BLaER1 treated with 17β-estradiol and CSF1 and Interleukin-3, amounts not matched to agents 10 nM and 100 nM (cell line): ENCODE measurements at regions not wholly inside any gene's neighbourhood (a gene's known extent, or its start where the extent isn't known, plus 50 kb on each side); places are given as distances from the start of the nearest gene placed in this dataset.

Experiments
- H3K27ac ChIP-seq, 11 experiments: shearing (Covaris generic); formaldehyde crosslinking; 2 replicates each; pipeline ENCODE4 v1.8.1; 2022
- H3K27me3 ChIP-seq, 11 experiments: shearing (Covaris generic); formaldehyde crosslinking; 2 replicates each; pipeline ENCODE4 v1.8.1; 2022
- H3K36me3 ChIP-seq, 11 experiments: shearing (Covaris generic); formaldehyde crosslinking; 2 replicates each; pipeline ENCODE4 v1.8.1; 2022
- H3K4me1 ChIP-seq, 10 experiments: shearing (Covaris generic); formaldehyde crosslinking; 2 replicates each; pipeline ENCODE4 v1.8.1; 2022
- H3K4me2 ChIP-seq, 11 experiments: shearing (Covaris generic); formaldehyde crosslinking; 2 replicates each; pipeline ENCODE4 v1.8.1; 2022
- H3K4me3 ChIP-seq, 10 experiments: shearing (Covaris generic); formaldehyde crosslinking; 2 replicates each; pipeline ENCODE4 v1.8.1; 2022
- H3K9ac ChIP-seq, 11 experiments: shearing (Covaris generic); formaldehyde crosslinking; 2 replicates each; pipeline ENCODE4 v1.8.1; 2022
- H3K9me3 ChIP-seq, 11 experiments: shearing (Covaris generic); formaldehyde crosslinking; replicated peaks in 1 of 11; 2 replicates each; pipeline ENCODE4 v1.8.1; 2022
- H4K20me1 ChIP-seq, 11 experiments: shearing (Covaris generic); formaldehyde crosslinking; 2 replicates each; pipeline ENCODE4 v1.8.1; 2022
- Cebpa-rat ChIP-seq, 11 experiments: shearing (Covaris generic); IDR thresholded peaks; 2 replicates each; pipeline ENCODE4 v1.8.1; 2022

GRCh38 chr13:78816154-78816553 lies 157.2 kb upstream of the OBI1 start:
- Histone ChIP-seq H4K20me1 (peaks cover 0 to 4% (median 0%) of the 10 kb centered on the region in 11 experiments; a peak in 1 of 22 replicates), H3K9ac (no peak overlapping the region), H3K9me3 (no peaks in the 10 kb centered on the region), H3K27ac (no peak overlapping the region), H3K4me1 (peaks cover 0 to 17% (median 0%) of the 10 kb centered on the region in 10 experiments; a peak in 4 of 20 replicates), H3K4me2 (no peak overlapping the region), H3K4me3 (no peak overlapping the region), H3K36me3 (no peaks in the 10 kb centered on the region), H3K27me3 (no peaks in the 10 kb centered on the region)
- TF ChIP-seq Cebpa-rat (IDR thresholded peaks at IDR 0.05) = no peak

GRCh38 chr13:78806457-78806856 lies 147.5 kb upstream of the OBI1 start:
- TF ChIP-seq Cebpa-rat (IDR thresholded peaks at IDR 0.05) = no peak
- Histone ChIP-seq H3K4me2 (no peak overlapping the region), H3K9ac (no peak overlapping the region), H3K4me1 (peaks cover 0 to 6% (median 0%) of the 10 kb centered on the region in 10 experiments; a peak in 1 of 20 replicates), H3K27me3 (no peaks in the 10 kb centered on the region), H4K20me1 (no peaks in the 10 kb centered on the region), H3K4me3 (no peak overlapping the region), H3K27ac (no peak overlapping the region), H3K36me3 (no peaks in the 10 kb centered on the region), H3K9me3 (no peaks in the 10 kb centered on the region)

GRCh38 chr13:78802912-78803311 lies 144.0 kb upstream of the OBI1 start:
- no peaks in the 10 kb centered on the region for H3K9me3 ChIP-seq
- no peak overlapping the region for H3K4me3 ChIP-seq
- no peaks in the 10 kb centered on the region for H4K20me1 ChIP-seq
- H3K4me1 ChIP-seq = no peaks in the 10 kb centered on the region
- no peaks in the 10 kb centered on the region for H3K27me3 ChIP-seq
- no peak for TF ChIP-seq Cebpa-rat (IDR thresholded peaks at IDR 0.05)
- no peaks in the 10 kb centered on the region for H3K36me3 ChIP-seq
- no peak overlapping the region for H3K4me2 ChIP-seq
- H3K27ac ChIP-seq = no peak overlapping the region
- no peak overlapping the region for H3K9ac ChIP-seq

- TF ChIP-seq Cebpa-rat (IDR thresholded peaks at IDR 0.05) = no peak
- H3K27me3 ChIP-seq = no peaks in the 10 kb centered on the region
- no peaks in the 10 kb centered on the region for H4K20me1 ChIP-seq
- H3K9ac ChIP-seq = no peak overlapping the region
- no peaks in the 10 kb centered on the region for H3K4me1 ChIP-seq
- no peak overlapping the region for H3K4me3 ChIP-seq
- H3K36me3 ChIP-seq = no peaks in the 10 kb centered on the region
- no peak overlapping the region for H3K27ac ChIP-seq
- H3K4me2 ChIP-seq = no peak overlapping the region
- H3K9me3 ChIP-seq = no peaks in the 10 kb centered on the region
These were observed 128.2 kb upstream of the OBI1 start for GRCh38 chr13:78787190-78787589.

GRCh38 chr13:78786459-78786858 lies 127.5 kb upstream of the OBI1 start:
- H3K27ac ChIP-seq = no peak overlapping the region
- no peaks in the 10 kb centered on the region for H3K36me3 ChIP-seq
- TF ChIP-seq Cebpa-rat (IDR thresholded peaks at IDR 0.05) = no peak
- no peaks in the 10 kb centered on the region for H4K20me1 ChIP-seq
- H3K4me3 ChIP-seq = no peak overlapping the region
- no peaks in the 10 kb centered on the region for H3K27me3 ChIP-seq
- H3K9me3 ChIP-seq = no peaks in the 10 kb centered on the region
- no peak overlapping the region for H3K4me2 ChIP-seq
- H3K9ac ChIP-seq = no peak overlapping the region
- no peaks in the 10 kb centered on the region for H3K4me1 ChIP-seq

- no peak for TF ChIP-seq Cebpa-rat (IDR thresholded peaks at IDR 0.05)
- no peak overlapping the region for H3K9ac ChIP-seq
These were observed 126.8 kb upstream of the OBI1 start for GRCh38 chr13:78785764-78786163.

GRCh38 chr13:78784014-78784750 lies 125.2 kb upstream of the OBI1 start:
- TF ChIP-seq Cebpa-rat (IDR thresholded peaks at IDR 0.05) = no peak
- H3K9me3 ChIP-seq = no peaks in the 10 kb centered on the region
- no peak overlapping the region for H3K4me2 ChIP-seq
- no peaks in the 10 kb centered on the region for H3K36me3 ChIP-seq
- 0 out of 20 replicates have a peak, but pooled peaks cover 0 to 4% (median 0%) of the 10 kb centered on the region in 10 experiments for H3K4me1 ChIP-seq
- H3K27ac ChIP-seq = no peak overlapping the region
- H3K4me3 ChIP-seq = no peak overlapping the region
- no peaks in the 10 kb centered on the region for H4K20me1 ChIP-seq
- H3K9ac ChIP-seq = no peak overlapping the region
- H3K27me3 ChIP-seq = no peaks in the 10 kb centered on the region

More at GRCh38 chr13:78785764-78786163, 126.8 kb upstream of the OBI1 start:
- Histone ChIP-seq H3K27me3 (no peaks in the 10 kb centered on the region), H3K27ac (no peak overlapping the region), H3K4me3 (no peak overlapping the region), H3K4me2 (no peak overlapping the region), H3K4me1 (0 out of 20 replicates have a peak, but pooled peaks cover 0 to 4% (median 0%) of the 10 kb centered on the region in 10 experiments), H4K20me1 (no peaks in the 10 kb centered on the region), H3K9me3 (no peaks in the 10 kb centered on the region), H3K36me3 (no peaks in the 10 kb centered on the region)

GRCh38 chr13:78780708-78781107 lies 121.8 kb upstream of the OBI1 start:
- Histone ChIP-seq H3K4me3 (no peak overlapping the region), H3K27ac (no peak overlapping the region), H3K4me1 (0 out of 20 replicates have a peak, but pooled peaks cover 0 to 4% (median 0%) of the 10 kb centered on the region in 10 experiments), H3K9ac (no peak overlapping the region), H4K20me1 (no peaks in the 10 kb centered on the region), H3K36me3 (no peaks in the 10 kb centered on the region), H3K4me2 (no peak overlapping the region), H3K9me3 (no peaks in the 10 kb centered on the region), H3K27me3 (no peaks in the 10 kb centered on the region)
- no peak for TF ChIP-seq Cebpa-rat (IDR thresholded peaks at IDR 0.05)

GRCh38 chr13:78779608-78780007 lies 120.7 kb upstream of the OBI1 start:
- TF ChIP-seq Cebpa-rat (IDR thresholded peaks at IDR 0.05) = no peak
- no peak overlapping the region for H3K27ac ChIP-seq
- no peaks in the 10 kb centered on the region for H3K36me3 ChIP-seq
- H3K27me3 ChIP-seq = no peaks in the 10 kb centered on the region
- no peaks in the 10 kb centered on the region for H4K20me1 ChIP-seq
- no peak overlapping the region for H3K4me3 ChIP-seq
- no peak overlapping the region for H3K4me2 ChIP-seq
- no peaks in the 10 kb centered on the region for H3K9me3 ChIP-seq
- 0 out of 20 replicates have a peak, but pooled peaks cover 0 to 4% (median 0%) of the 10 kb centered on the region in 10 experiments for H3K4me1 ChIP-seq
- no peak overlapping the region for H3K9ac ChIP-seq

- Histone ChIP-seq H3K36me3 (no peaks in the 10 kb centered on the region), H3K9me3 (no peaks in the 10 kb centered on the region), H3K4me1 (0 out of 20 replicates have a peak, but pooled peaks cover 0 to 4% (median 0%) of the 10 kb centered on the region in 10 experiments), H3K27ac (no peak overlapping the region), H3K27me3 (no peaks in the 10 kb centered on the region), H3K9ac (no peak overlapping the region), H4K20me1 (no peaks in the 10 kb centered on the region), H3K4me3 (no peak overlapping the region), H3K4me2 (no peak overlapping the region)
- no peak for TF ChIP-seq Cebpa-rat (IDR thresholded peaks at IDR 0.05)
These were observed 119.0 kb upstream of the OBI1 start for GRCh38 chr13:78777976-78778375.
